DOHH2 (cell line): ENCODE measurements at regions not wholly inside any gene's neighbourhood (a gene's known extent, or its start where the extent isn't known, plus 50 kb on each side); places are given as distances from the start of the nearest gene placed in this dataset.

Source experiments
- H3F3A ChIP-seq: fragments of 200-600 bp; sonication (generic), shearing (Covaris generic); 2 replicates; pipeline ENCODE4 v1.6.0; 2016; ENCODE audit warnings: antibody characterized with exemption, mild to moderate bottlenecking; ENCODE audit not compliant: control insufficient read depth, insufficient read depth
- H3K27ac ChIP-seq: fragments of 200-600 bp; sonication (generic); 2 replicates; pipeline ENCODE4 v1.5.1; 2014; ENCODE audit warnings: low read depth, mild to moderate bottlenecking, low read length, moderate library complexity
- H3K27me3 ChIP-seq: fragments of 200-600 bp; sonication (generic); 2 replicates; pipeline ENCODE4 v1.6.1; 2014; ENCODE audit warnings: mild to moderate bottlenecking, low read length, mixed read lengths; ENCODE audit not compliant: control insufficient read depth
- H3K36me3 ChIP-seq: fragments of 200-600 bp; sonication (generic); 2 replicates; pipeline ENCODE4 v1.6.1; 2014; ENCODE audit warnings: mild to moderate bottlenecking, low read length, moderate library complexity, mixed read lengths; ENCODE audit not compliant: control insufficient read depth
- H3K4me1 ChIP-seq: fragments of 200-600 bp; sonication (generic); 2 replicates; pipeline ENCODE4 v1.6.1; 2014; ENCODE audit warnings: mild to moderate bottlenecking, low read length, mixed read lengths; ENCODE audit not compliant: control insufficient read depth
- H3K4me2 ChIP-seq: fragments of 200-600 bp; sonication (generic); 2 replicates; pipeline ENCODE4 v1.6.0; 2014; ENCODE audit warnings: mild to moderate bottlenecking, low read length, moderate library complexity
- H3K4me3 ChIP-seq: fragments of 200-600 bp; sonication (generic); 2 replicates; pipeline ENCODE4 v1.5.1; 2014; ENCODE audit warnings: mild to moderate bottlenecking, low read length, mixed read lengths
- H3K79me2 ChIP-seq: fragments of 200-600 bp; sonication (generic); 2 replicates; pipeline ENCODE4 v1.6.1; 2014; ENCODE audit warnings: mild to moderate bottlenecking, low read length, mixed read lengths; ENCODE audit not compliant: control insufficient read depth
- H3K9me2 ChIP-seq: fragments of 200-600 bp; sonication (generic); replicated peaks from 2 replicates; pipeline ENCODE4 v1.6.1; 2014; ENCODE audit warnings: mild to moderate bottlenecking, low read length, mixed read lengths; ENCODE audit not compliant: control insufficient read depth
- H3K9me3 ChIP-seq: fragments of 200-600 bp; sonication (generic); 2 replicates; pipeline ENCODE4 v1.6.1; 2014; ENCODE audit warnings: antibody characterized with exemption, low read length, mixed read lengths; ENCODE audit not compliant: control insufficient read depth, insufficient read depth
- H4K20me1 ChIP-seq: fragments of 200-600 bp; sonication (generic); 2 replicates; pipeline ENCODE4 v1.6.0; 2014; ENCODE audit warnings: low read depth, mild to moderate bottlenecking, antibody characterized with exemption, low read length, moderate library complexity; ENCODE audit not compliant: control insufficient read depth, insufficient read depth
- CTCF ChIP-seq: fragments of 200-600 bp; sonication (generic); IDR thresholded peaks from one replicate; pipeline ENCODE4 v1.5.1; 2014; ENCODE audit warnings: antibody characterized with exemption, mild to moderate bottlenecking, low read depth, low read length; ENCODE audit not compliant: poor library complexity, severe bottlenecking
- EZH2phosphoT487 ChIP-seq: fragments of 200-600 bp; sonication (generic); IDR thresholded peaks from 2 replicates; pipeline ENCODE4 v1.6.1; 2017; ENCODE audit warnings: borderline replicate concordance, mild to moderate bottlenecking, antibody characterized with exemption, low read length, moderate library complexity, mixed read lengths

GRCh38 chr21:16441789-16442188 lies 712.0 kb downstream of the USP25 start:
- Histone ChIP-seq H3K79me2 (no peaks in the 10 kb centered on the region), H3K27me3 (no peaks in the 10 kb centered on the region), H3K4me1 (no peaks in the 10 kb centered on the region), H3K4me3 (no peak overlapping the region), H3K36me3 (no peaks in the 10 kb centered on the region), H3K9me3 (no peaks in the 10 kb centered on the region), H4K20me1 (no peaks in the 10 kb centered on the region), H3F3A (no peaks in the 10 kb centered on the region), H3K27ac (no peak overlapping the region), H3K4me2 (no peak overlapping the region), H3K9me2 (no peaks in the 10 kb centered on the region)
- TF ChIP-seq EZH2phosphoT487 (no peak), CTCF (no peak)

- no peaks in the 10 kb centered on the region for H4K20me1 ChIP-seq
- H3K4me2 ChIP-seq, result no peak overlapping the region
- no peaks in the 10 kb centered on the region for H3K4me1 ChIP-seq
- H3K9me3 ChIP-seq, result no peaks in the 10 kb centered on the region
- H3K4me3 ChIP-seq, result no peak overlapping the region
- no peak overlapping the region for H3K27ac ChIP-seq
- H3F3A ChIP-seq, result no peaks in the 10 kb centered on the region
- no peak for TF ChIP-seq EZH2phosphoT487
- TF ChIP-seq CTCF, result no peak
- no peaks in the 10 kb centered on the region for H3K27me3 ChIP-seq
- no peaks in the 10 kb centered on the region for H3K9me2 ChIP-seq
- H3K36me3 ChIP-seq, result no peaks in the 10 kb centered on the region
- H3K79me2 ChIP-seq, result no peaks in the 10 kb centered on the region
Observed at GRCh38 chr21:16454399-16454798, 724.6 kb downstream of the USP25 start.

GRCh38 chr21:16455526-16455925 lies 725.7 kb downstream of the USP25 start:
- Histone ChIP-seq H3K4me1 (no peaks in the 10 kb centered on the region), H3K9me3 (no peaks in the 10 kb centered on the region), H3K4me3 (no peak overlapping the region), H4K20me1 (no peaks in the 10 kb centered on the region), H3K9me2 (no peaks in the 10 kb centered on the region), H3K36me3 (no peaks in the 10 kb centered on the region), H3K27ac (no peak overlapping the region), H3K4me2 (no peak overlapping the region), H3K27me3 (no peaks in the 10 kb centered on the region), H3F3A (no peaks in the 10 kb centered on the region), H3K79me2 (no peaks in the 10 kb centered on the region)
- no peak for TF ChIP-seq EZH2phosphoT487
- TF ChIP-seq CTCF, result no peak

GRCh38 chr21:16455978-16456377 lies 726.2 kb downstream of the USP25 start:
- no peaks in the 10 kb centered on the region for H3K9me2 ChIP-seq
- H3K4me2 ChIP-seq, result no peak overlapping the region
- no peaks in the 10 kb centered on the region for H3K4me1 ChIP-seq
- H3F3A ChIP-seq, result no peaks in the 10 kb centered on the region
- no peaks in the 10 kb centered on the region for H3K36me3 ChIP-seq
- no peak overlapping the region for H3K4me3 ChIP-seq
- no peaks in the 10 kb centered on the region for H4K20me1 ChIP-seq
- no peaks in the 10 kb centered on the region for H3K9me3 ChIP-seq
- TF ChIP-seq EZH2phosphoT487 (no peak), CTCF (no peak)
- no peaks in the 10 kb centered on the region for H3K79me2 ChIP-seq
- H3K27me3 ChIP-seq, result no peaks in the 10 kb centered on the region
- no peak overlapping the region for H3K27ac ChIP-seq
